ENCODE measurements at regions not wholly inside any gene's neighbourhood (a gene's known extent, or its start where the extent isn't known, plus 50 kb on each side); places are given as distances from the start of the nearest gene placed in this dataset.

- no peak for TF ChIP-seq IKZF2 (IDR thresholded peaks at IDR 0.05)
- TF ChIP-seq MYC (IDR thresholded peaks at IDR 0.05; ENCODE audit: insufficient read depth, insufficient read length, insufficient replicate concordance, low read length, severe bottlenecking) = no peak
- TF ChIP-seq HSF1 (IDR thresholded peaks at IDR 0.05; ENCODE audit: low read depth, low read length) = no peak
- TF ChIP-seq CEBPB (IDR thresholded peaks at IDR 0.05; ENCODE audit: borderline replicate concordance in 1 of 2, low read depth in 2 of 2, low read length in 2 of 2) = no peak
- no peak for TF ChIP-seq MAX (IDR thresholded peaks at IDR 0.05; ENCODE audit: low read depth, low read length)
- TF ChIP-seq CTCF (IDR thresholded peaks at IDR 0.05 in 2 of 3, conservative IDR thresholded peaks at IDR 0.05 in 1 of 3; ENCODE audit: control insufficient read depth in 2 of 3, extremely low read depth in 1 of 3, insufficient read depth in 1 of 3, low read depth in 3 of 3, low read length in 3 of 3) = no peak
- no peak for TF ChIP-seq IRF4 (IDR thresholded peaks at IDR 0.05; ENCODE audit: low read depth, low read length)
Measured at GRCh38 chr6:104130343-104130742, 729.4 kb downstream of the HACE1 start.
